Mesendoderm (in vitro differentiated cells): ENCODE measurements at regions not wholly inside any gene's neighbourhood (a gene's known extent, or its start where the extent isn't known, plus 50 kb on each side); places are given as distances from the start of the nearest gene placed in this dataset. TPM values are rescaled to one million over a fixed set of nuclear protein-coding genes. Genes with fewer than 3 reads are reported as not detected.

Experiments used
- small RNA-seq: library from polyadenylated mRNA; stranded (forward); fragments of <200 nt; extraction: miRNeasy Mini kit (QIAGEN cat#:217004); gene quantifications from one replicate; pipeline ENCODE3, GENCODE V24; 2013; ENCODE audit not compliant: insufficient read depth

Small RNA genes lying in the stretch of these regions (small RNA-seq; reads per million reads assigned to genes)
- gene AC009229.3: not detected
- gene RNU6-951P: not detected
